Mesenchymal stem cell (in vitro differentiated cells and primary cell): ENCODE measurements at regions not wholly inside any gene's neighbourhood (a gene's known extent, or its start where the extent isn't known, plus 50 kb on each side); places are given as distances from the start of the nearest gene placed in this dataset.

Source experiments
- DNase-seq: peaks from one replicate; pipeline ENCODE4 v3.0.0-alpha.2; 2013
- H2AFZ ChIP-seq: one replicate; pipeline ENCODE4 v1.6.1; 2013; ENCODE audit warnings: low read depth, mild to moderate bottlenecking, control low read depth, inconsistent platforms, low read length, moderate library complexity
- H2AK5ac ChIP-seq: 2 replicates; pipeline ENCODE4 v1.6.1; 2013; ENCODE audit warnings: low read length, moderate library complexity, mild to moderate bottlenecking, inconsistent platforms; ENCODE audit not compliant: severe bottlenecking
- H2BK120ac ChIP-seq: one replicate; pipeline ENCODE4 v1.6.1; 2013; ENCODE audit warnings: low read depth, mild to moderate bottlenecking, inconsistent platforms, low read length, moderate library complexity
- H2BK12ac ChIP-seq, 2 experiments: one replicate each; pipeline ENCODE4 v1.6.1; 2013; ENCODE audit warnings: inconsistent platforms in 2 of 2, low read length in 2 of 2, mild to moderate bottlenecking in 2 of 2, moderate library complexity in 2 of 2, control low read depth in 1 of 2
- H2BK15ac ChIP-seq: one replicate; pipeline ENCODE4 v1.6.1; 2013; ENCODE audit warnings: mild to moderate bottlenecking, low read depth, inconsistent platforms; ENCODE audit not compliant: poor library complexity, severe bottlenecking
- H2BK5ac ChIP-seq: 2 replicates; pipeline ENCODE4 v1.6.1; 2013; ENCODE audit warnings: low read depth, mild to moderate bottlenecking, low read length, control low read depth, inconsistent platforms; ENCODE audit not compliant: poor library complexity, severe bottlenecking
- H3K14ac ChIP-seq, 2 experiments: one replicate each; pipeline ENCODE4 v1.6.1; 2013; ENCODE audit warnings: inconsistent platforms in 2 of 2, low read length in 2 of 2, control low read depth in 1 of 2, mild to moderate bottlenecking in 1 of 2, moderate library complexity in 1 of 2
- H3K18ac ChIP-seq, 2 experiments: one replicate each; pipeline ENCODE4 v1.6.1; 2013; ENCODE audit warnings: inconsistent platforms in 2 of 2, low read length in 2 of 2, control low read depth in 1 of 2, low read depth in 1 of 2, mild to moderate bottlenecking in 1 of 2
- H3K23ac ChIP-seq, 2 experiments: one replicate each; pipeline ENCODE4 v1.6.1; 2013; ENCODE audit warnings: inconsistent platforms in 2 of 2, low read length in 2 of 2, mild to moderate bottlenecking in 2 of 2, moderate library complexity in 2 of 2, control low read depth in 1 of 2
- H3K27ac ChIP-seq: 2 replicates; pipeline ENCODE4 v1.5.1; 2013; ENCODE audit warnings: mild to moderate bottlenecking, moderate library complexity, low read length, control low read depth, inconsistent platforms; ENCODE audit not compliant: poor library complexity, severe bottlenecking
- H3K27me3 ChIP-seq, 2 experiments: 2 replicates each; pipeline versions ENCODE4 v1.6.1 to v1.7.0; 2013; ENCODE audit warnings: low read length in 2 of 2, mild to moderate bottlenecking in 2 of 2, moderate library complexity in 2 of 2, control low read depth in 1 of 2, inconsistent platforms in 1 of 2; ENCODE audit not compliant: control insufficient read depth in 1 of 2, insufficient read depth in 1 of 2
- H3K36me3 ChIP-seq, 2 experiments: 2 replicates each; pipeline versions ENCODE4 v1.6.1 to v1.7.0; 2013; ENCODE audit warnings: low read length in 2 of 2, control low read depth in 1 of 2, inconsistent platforms in 1 of 2, low read depth in 1 of 2, mild to moderate bottlenecking in 1 of 2; ENCODE audit not compliant: insufficient read depth in 2 of 2, control insufficient read depth in 1 of 2
- H3K4ac ChIP-seq, 2 experiments: one replicate each; pipeline ENCODE4 v1.6.1; 2013; ENCODE audit warnings: inconsistent platforms in 2 of 2, low read length in 2 of 2, mild to moderate bottlenecking in 2 of 2, moderate library complexity in 2 of 2, control low read depth in 1 of 2, low read depth in 1 of 2
- H3K4me1 ChIP-seq: 2 replicates; pipeline ENCODE4 v1.6.1; 2013; ENCODE audit warnings: low read depth, low read length, control low read depth; ENCODE audit not compliant: control insufficient read depth, insufficient read depth
- H3K4me2 ChIP-seq: 2 replicates; pipeline ENCODE4 v1.6.1; 2013; ENCODE audit warnings: low read length, mild to moderate bottlenecking, inconsistent platforms; ENCODE audit not compliant: poor library complexity, severe bottlenecking
- H3K4me3 ChIP-seq, 2 experiments: 2 replicates each; pipeline versions ENCODE4 v1.5.1 to v1.7.0; 2013; ENCODE audit warnings: low read length in 2 of 2, mild to moderate bottlenecking in 2 of 2, control low read depth in 1 of 2, low read depth in 1 of 2; ENCODE audit not compliant: insufficient read depth in 1 of 2
- H3K79me1 ChIP-seq: replicated peaks from 2 replicates; pipeline ENCODE4 v1.6.1; 2013; ENCODE audit warnings: mild to moderate bottlenecking, control low read depth, low read length, inconsistent platforms; ENCODE audit not compliant: poor library complexity, severe bottlenecking
- H3K9ac ChIP-seq: 2 replicates; pipeline ENCODE4 v1.7.0; 2013; ENCODE audit warnings: mild to moderate bottlenecking, low read length, moderate library complexity
- H3K9me3 ChIP-seq: 2 replicates; pipeline ENCODE4 v1.7.0; 2013; ENCODE audit warnings: mild to moderate bottlenecking, low read length; ENCODE audit not compliant: control insufficient read depth
- H4K8ac ChIP-seq: one replicate; pipeline ENCODE4 v1.6.1; 2013; ENCODE audit warnings: inconsistent platforms, mild to moderate bottlenecking, low read length, moderate library complexity
- H4K91ac ChIP-seq: one replicate; pipeline ENCODE4 v1.6.1; 2013; ENCODE audit warnings: mild to moderate bottlenecking, low read length, inconsistent platforms
- WGBS: methylation state at CpG from one replicate; pipeline ENCODE4 v1.1.7; 2013; ENCODE audit warnings: mixed read lengths; 5-methylcytosine and 5-hydroxymethylcytosine counted together

- H4K8ac ChIP-seq = no peak overlapping the region
- no peak overlapping the region for H3K4me2 ChIP-seq
- no peak overlapping the region for H3K18ac ChIP-seq
- H3K4me3 ChIP-seq = no peak overlapping the region
- no peak overlapping the region for H3K14ac ChIP-seq
- H2AK5ac ChIP-seq = no peak overlapping the region
- no peaks in the 10 kb centered on the region for H3K9me3 ChIP-seq
- peaks cover 1% of the 10 kb centered on the region for H3K4me1 ChIP-seq
- H2BK12ac ChIP-seq = no peak overlapping the region
- H3K4ac ChIP-seq = no peak overlapping the region
- no peaks in the 10 kb centered on the region for H3K36me3 ChIP-seq
- H2BK5ac ChIP-seq = no peak overlapping the region
- H3K27ac ChIP-seq = no peak overlapping the region
- H3K27me3 ChIP-seq = no peaks in the 10 kb centered on the region
- H2AFZ ChIP-seq = no peak overlapping the region
- no peak overlapping the region for H2BK120ac ChIP-seq
- no peak for DNase-seq
- no peak overlapping the region for H3K9ac ChIP-seq
- no peaks in the 10 kb centered on the region for H3K79me1 ChIP-seq
- WGBS = 37% methylated on average over 1 of the region's 3 CpGs
- H4K91ac ChIP-seq = no peak overlapping the region
- H3K23ac ChIP-seq = no peak overlapping the region
- no peak overlapping the region for H2BK15ac ChIP-seq
Measured at GRCh38 chr4:164313853-164314252, 440.1 kb upstream of the SMIM31 start.

- Histone ChIP-seq H3K14ac (no peak overlapping the region), H3K79me1 (no peaks in the 10 kb centered on the region), H2BK120ac (no peak overlapping the region), H3K27me3 (no peaks in the 10 kb centered on the region), H3K4me3 (no peak overlapping the region), H3K9me3 (no peaks in the 10 kb centered on the region), H2BK15ac (no peak overlapping the region), H2AK5ac (no peak overlapping the region), H3K4me2 (no peak overlapping the region), H2BK5ac (no peak overlapping the region), H3K23ac (no peak overlapping the region), H3K27ac (no peak overlapping the region), H2AFZ (no peak overlapping the region), H3K4me1 (no peaks in the 10 kb centered on the region), H4K8ac (no peak overlapping the region), H4K91ac (no peak overlapping the region), H3K9ac (no peak overlapping the region), H3K4ac (no peak overlapping the region), H3K18ac (no peak overlapping the region), H3K36me3 (no peaks in the 10 kb centered on the region), H2BK12ac (no peak overlapping the region)
- no peak for DNase-seq
- WGBS = no CpG with 5 or more reads among the region's 1 CpG
Measured at GRCh38 chr4:164318350-164318749, 435.6 kb upstream of the SMIM31 start.

GRCh38 chr4:164319688-164320087, 434.2 kb upstream of the SMIM31 start:
- Histone ChIP-seq H3K36me3 (no peaks in the 10 kb centered on the region), H4K91ac (no peak overlapping the region), H3K79me1 (no peaks in the 10 kb centered on the region), H2AK5ac (no peak overlapping the region), H2BK120ac (no peak overlapping the region), H4K8ac (no peak overlapping the region), H2AFZ (no peak overlapping the region), H2BK5ac (no peak overlapping the region), H3K4me3 (no peak overlapping the region), H3K23ac (no peak overlapping the region), H3K9me3 (no peaks in the 10 kb centered on the region), H3K4me2 (no peak overlapping the region), H3K4me1 (no peaks in the 10 kb centered on the region), H3K27me3 (no peaks in the 10 kb centered on the region), H3K18ac (no peak overlapping the region), H3K14ac (no peak overlapping the region), H2BK15ac (no peak overlapping the region), H3K9ac (no peak overlapping the region), H3K4ac (no peak overlapping the region), H2BK12ac (no peak overlapping the region), H3K27ac (no peak overlapping the region)
- DNase-seq = no peak

- H4K91ac ChIP-seq = no peak overlapping the region
- no peak overlapping the region for H2BK15ac ChIP-seq
- no peak overlapping the region for H3K14ac ChIP-seq
- H2AFZ ChIP-seq = no peak overlapping the region
- H2BK120ac ChIP-seq = no peak overlapping the region
- no peak overlapping the region for H3K9ac ChIP-seq
- H3K27me3 ChIP-seq = no peaks in the 10 kb centered on the region
- no peak overlapping the region for H3K4me3 ChIP-seq
- no peak overlapping the region for H3K4ac ChIP-seq
- H3K9me3 ChIP-seq = no peaks in the 10 kb centered on the region
- H3K18ac ChIP-seq = no peak overlapping the region
- no peak overlapping the region for H2BK12ac ChIP-seq
- H3K4me1 ChIP-seq = no peaks in the 10 kb centered on the region
- no peaks in the 10 kb centered on the region for H3K79me1 ChIP-seq
- no peak overlapping the region for H4K8ac ChIP-seq
- no peaks in the 10 kb centered on the region for H3K36me3 ChIP-seq
- 51% methylated on average over 3 of the region's 6 CpGs for WGBS
- H3K27ac ChIP-seq = no peak overlapping the region
- H2BK5ac ChIP-seq = no peak overlapping the region
- no peak overlapping the region for H3K4me2 ChIP-seq
- no peak overlapping the region for H2AK5ac ChIP-seq
- no peak overlapping the region for H3K23ac ChIP-seq
- DNase-seq = no peak
Measured at GRCh38 chr4:164320847-164321246, 433.1 kb upstream of the SMIM31 start.
